HepG2 (cell line): ENCODE measurements at regions not wholly inside any gene's neighbourhood (a gene's known extent, or its start where the extent isn't known, plus 50 kb on each side); places are given as distances from the start of the nearest gene placed in this dataset.
A peak's percentile ranks its signal among the peaks of the same experiment; 100 is the strongest.

Experiments used
- ATF7-NPFF ChIP-seq: sonication (generic); formaldehyde crosslinking; IDR thresholded peaks from 2 replicates; pipeline ENCODE4 v1.8.1; 2023; ENCODE audit warnings: mild to moderate bottlenecking, low read depth, missing genetic modification reagents, moderate library complexity
- BRD4 ChIP-seq: sonication (generic); formaldehyde crosslinking; IDR thresholded peaks from 2 replicates; pipeline ENCODE4 v1.4.0; 2020; ENCODE audit warnings: missing genetic modification reagents
- ELF3 ChIP-seq: IDR thresholded peaks from 2 replicates; pipeline ENCODE4 v1.6.1; 2016; ENCODE audit warnings: missing genetic modification reagents, missing compliant biosample characterization
- EZH2 ChIP-seq: conservative IDR thresholded peaks from 2 replicates; pipeline ENCODE4 v1.6.1; 2012; ENCODE audit warnings: mild to moderate bottlenecking, low read depth, low read length, moderate library complexity
- FOXA3 ChIP-seq: IDR thresholded peaks from 2 replicates; pipeline ENCODE4 v1.6.1; 2016; ENCODE audit warnings: missing genetic modification reagents, missing compliant biosample characterization
- FOXP4 ChIP-seq: sonication (generic); formaldehyde crosslinking; IDR thresholded peaks from 2 replicates; pipeline ENCODE4 v1.4.0; 2020; ENCODE audit warnings: missing genetic modification reagents
- HMG20A ChIP-seq: IDR thresholded peaks from 2 replicates; pipeline ENCODE4 v1.6.1; 2016; ENCODE audit warnings: borderline replicate concordance
- HNF4G ChIP-seq, 2 experiments: sonication (generic) in 1 of 2; formaldehyde crosslinking in 1 of 2; IDR thresholded peaks; 2 replicates each; pipeline versions ENCODE4 v1.4.0 to v1.6.1; 2011 to 2020; ENCODE audit warnings: borderline replicate concordance in 2 of 2, low read depth in 2 of 2, mild to moderate bottlenecking in 2 of 2, low read length in 1 of 2, missing genetic modification reagents in 1 of 2, moderate library complexity in 1 of 2
- MAX ChIP-seq: IDR thresholded peaks from 2 replicates; pipeline ENCODE4 v1.6.1; 2012; ENCODE audit warnings: inconsistent platforms
- NCOR1 ChIP-seq: fragments of 200-600 bp; sonication (generic); IDR thresholded peaks from 2 replicates; pipeline ENCODE4 v1.7.0; 2017; ENCODE audit warnings: antibody characterized with exemption, low read length, borderline replicate concordance
- NFE2L2 ChIP-seq: fragments of 150-350 bp; IDR thresholded peaks from 2 replicates; pipeline ENCODE4 v1.6.1; 2014; ENCODE audit warnings: low read length
- NFIC ChIP-seq: IDR thresholded peaks from 2 replicates; pipeline ENCODE4 v1.6.1; 2012; ENCODE audit warnings: mild to moderate bottlenecking, low read length, inconsistent platforms
- NR2F2 ChIP-seq: IDR thresholded peaks from 2 replicates; pipeline ENCODE4 v1.6.1; 2012; ENCODE audit warnings: low read depth, inconsistent platforms, borderline replicate concordance
- PAXIP1 ChIP-seq: sonication (generic); formaldehyde crosslinking; conservative IDR thresholded peaks from 2 replicates; pipeline ENCODE4 v1.4.0; 2020; ENCODE audit warnings: mild to moderate bottlenecking, missing genetic modification reagents, moderate library complexity
- RFXANK ChIP-seq: IDR thresholded peaks from 2 replicates; pipeline ENCODE4 v1.6.1; 2016
- YEATS2 ChIP-seq: sonication (generic); formaldehyde crosslinking; IDR thresholded peaks from 2 replicates; pipeline ENCODE4 v1.4.0; 2020; ENCODE audit warnings: missing genetic modification reagents, borderline replicate concordance
- ZBTB26 ChIP-seq: IDR thresholded peaks from 2 replicates; pipeline ENCODE4 v1.6.1; 2016; ENCODE audit warnings: missing compliant biosample characterization, missing genetic modification reagents, borderline replicate concordance
- ZKSCAN1 ChIP-seq: fragments of 150-350 bp; IDR thresholded peaks from 2 replicates; pipeline ENCODE4 v1.6.1; 2014; ENCODE audit warnings: low read length
- ZSCAN22 ChIP-seq: sonication (generic); formaldehyde crosslinking; IDR thresholded peaks from 2 replicates; pipeline ENCODE4 v1.4.0; 2020; ENCODE audit warnings: mild to moderate bottlenecking, missing genetic modification reagents
- TF ChIP-seq, protein P1 (sequence below): IDR thresholded peaks from 2 replicates; pipeline ENCODE4 v1.6.1; 2016; ENCODE audit warnings: mild to moderate bottlenecking, missing biosample characterization, missing genetic modification reagents

DNA sequence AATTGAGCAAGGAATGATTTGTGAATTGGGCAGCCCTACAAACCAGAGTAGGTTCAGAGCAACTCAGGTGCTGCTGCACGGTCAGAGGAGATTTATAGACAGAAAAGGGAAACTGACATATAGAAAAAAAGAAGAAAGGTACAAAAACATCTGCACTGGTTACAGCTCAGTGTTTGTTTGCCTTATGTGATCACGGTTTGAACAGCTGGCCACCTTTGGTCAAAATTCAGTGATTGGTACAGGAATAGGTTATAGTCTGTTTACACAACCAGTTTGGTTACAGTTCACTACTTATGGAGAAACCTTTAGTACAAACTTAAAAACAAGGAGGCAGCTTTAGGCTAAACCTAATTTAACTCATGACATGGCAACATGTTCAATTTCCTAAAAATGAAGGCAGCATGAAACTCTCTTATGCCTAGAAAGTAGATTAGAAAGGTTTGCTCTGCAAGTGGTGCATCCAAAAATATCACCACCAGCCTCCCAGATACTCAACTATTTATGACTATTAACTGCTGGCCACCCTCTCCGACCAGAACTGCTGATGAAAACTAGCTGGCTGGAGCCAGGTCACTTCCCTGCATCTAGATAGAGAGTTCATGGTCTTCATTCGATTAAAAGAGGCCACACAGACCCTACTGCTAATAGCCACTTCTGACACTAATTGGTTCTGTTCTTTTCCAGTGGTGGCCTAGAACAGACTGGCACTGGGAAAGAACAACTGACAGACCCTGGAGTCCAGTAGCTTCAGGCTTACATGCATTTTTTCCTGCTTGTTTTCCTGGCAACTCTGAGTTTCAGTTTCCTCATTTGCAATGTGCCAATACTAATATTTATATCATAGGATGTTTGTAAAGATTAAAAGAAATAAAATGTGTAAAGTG, 548.0 kb downstream of the CCSER2 start (continued):
- TF ChIP-seq PAXIP1 (peak; percentile 82), ZKSCAN1 (no peak), HNF4G (IDR thresholded peaks at IDR 0.05; ENCODE audit: borderline replicate concordance, low read depth, low read length) (peak; percentile 99), HNF4G (CRISPR knock-in tag; IDR thresholded peaks at IDR 0.05; ENCODE audit: borderline replicate concordance, low read depth) (no peak), HMG20A (CRISPR knock-in tag) (0 out of 2 replicates have a peak, but pooled peaks have one; percentile 15), EZH2 (no peak), FOXP4 (CRISPR knock-in tag) (peak; percentile 78), FOXA3 (CRISPR knock-in tag) (peak; percentile 76), NFIC (0 out of 2 replicates have a peak, but pooled peaks have one; percentile 58), YEATS2 (CRISPR knock-in tag) (no peak), NCOR1 (peak; percentile 55; the same call in 1 of the 2 replicates), ATF7-NPFF (CRISPR knock-in tag) (no peak), ZSCAN22 (CRISPR knock-in tag) (no peak), MAX (0 out of 2 replicates have a peak, but pooled peaks have one; percentile 21), BRD4 (CRISPR knock-in tag) (no peak), ELF3 (CRISPR knock-in tag) (0 out of 2 replicates have a peak, but pooled peaks have one; percentile 11), RFXANK (CRISPR knock-in tag) (no peak), ZBTB26 (CRISPR knock-in tag) (no peak), NFE2L2 (no peak), NR2F2 (peak; percentile 19; the same call in 1 of the 2 replicates)
- TF ChIP-seq, protein P1, sequence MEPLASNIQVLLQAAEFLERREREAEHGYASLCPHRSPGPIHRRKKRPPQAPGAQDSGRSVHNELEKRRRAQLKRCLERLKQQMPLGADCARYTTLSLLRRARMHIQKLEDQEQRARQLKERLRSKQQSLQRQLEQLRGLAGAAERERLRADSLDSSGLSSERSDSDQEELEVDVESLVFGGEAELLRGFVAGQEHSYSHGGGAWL (CRISPR knock-in tag): no peak
